BE2C (cell line): ENCODE measurements at regions not wholly inside any gene's neighbourhood (a gene's known extent, or its start where the extent isn't known, plus 50 kb on each side); places are given as distances from the start of the nearest gene placed in this dataset.

Experiments
- DNase-seq: peaks from one replicate; pipeline ENCODE4 v3.0.0-alpha.2; 2020
- H3K27me3 ChIP-seq: fragments of 250-450 bp; sonication (Bioruptor Pico); 2 replicates; pipeline ENCODE4 v1.5.1; 2020; ENCODE audit warnings: mild to moderate bottlenecking
- H3K36me3 ChIP-seq: fragments of 250-450 bp; sonication (Bioruptor Pico); 2 replicates; pipeline ENCODE4 v1.5.1; 2020; ENCODE audit warnings: mild to moderate bottlenecking
- H3K4me1 ChIP-seq: fragments of 250-450 bp; sonication (Bioruptor Pico); 2 replicates; pipeline ENCODE4 v1.5.1; 2020
- H3K4me3 ChIP-seq: 2 replicates; pipeline ENCODE4 v1.5.1; 2011; ENCODE audit warnings: low read depth, low read length
- H3K9me3 ChIP-seq: fragments of 250-450 bp; sonication (Bioruptor Pico); 2 replicates; pipeline ENCODE4 v1.5.1; 2020
- CTCF ChIP-seq: IDR thresholded peaks from 2 replicates; pipeline ENCODE4 v1.5.1; 2012; ENCODE audit warnings: mild to moderate bottlenecking, low read depth, low read length

- no peak for DNase-seq
- no peaks in the 10 kb centered on the region for H3K9me3 ChIP-seq
- no peaks in the 10 kb centered on the region for H3K4me1 ChIP-seq
- TF ChIP-seq CTCF = no peak
- H3K36me3 ChIP-seq = no peaks in the 10 kb centered on the region
- H3K27me3 ChIP-seq = no peaks in the 10 kb centered on the region
- no peak overlapping the region for H3K4me3 ChIP-seq
Measured at GRCh38 chr11:106468531-106468930, 391.1 kb downstream of the AASDHPPT start.

GRCh38 chr11:106470230-106470629, 392.8 kb downstream of the AASDHPPT start:
- Histone ChIP-seq H3K9me3 (no peaks in the 10 kb centered on the region), H3K4me1 (no peaks in the 10 kb centered on the region), H3K27me3 (no peaks in the 10 kb centered on the region), H3K4me3 (no peak overlapping the region), H3K36me3 (no peaks in the 10 kb centered on the region)
- TF ChIP-seq CTCF = no peak
- DNase-seq = no peak

- Histone ChIP-seq H3K9me3 (no peaks in the 10 kb centered on the region), H3K4me1 (no peaks in the 10 kb centered on the region), H3K36me3 (no peaks in the 10 kb centered on the region), H3K27me3 (no peaks in the 10 kb centered on the region), H3K4me3 (no peak overlapping the region)
- DNase-seq = no peak
- TF ChIP-seq CTCF = no peak
Measured at GRCh38 chr11:106471276-106471675, 393.8 kb downstream of the AASDHPPT start.

GRCh38 chr11:106473089-106473722, 395.7 kb downstream of the AASDHPPT start:
- H3K36me3 ChIP-seq = no peaks in the 10 kb centered on the region
- no peak for TF ChIP-seq CTCF
- no peak overlapping the region for H3K4me3 ChIP-seq
- H3K9me3 ChIP-seq = no peaks in the 10 kb centered on the region
- no peaks in the 10 kb centered on the region for H3K27me3 ChIP-seq
- no peak for DNase-seq
- H3K4me1 ChIP-seq = no peaks in the 10 kb centered on the region

- H3K27me3 ChIP-seq = no peaks in the 10 kb centered on the region
- DNase-seq = no peak
- no peak for TF ChIP-seq CTCF
Measured at GRCh38 chr11:106474274-106474673, 396.8 kb downstream of the AASDHPPT start.

GRCh38 chr11:106475181-106475580, 397.7 kb downstream of the AASDHPPT start:
- no peaks in the 10 kb centered on the region for H3K4me1 ChIP-seq
- DNase-seq = no peak
- TF ChIP-seq CTCF = no peak
- H3K9me3 ChIP-seq = no peaks in the 10 kb centered on the region
- H3K36me3 ChIP-seq = no peaks in the 10 kb centered on the region
- no peak overlapping the region for H3K4me3 ChIP-seq
- no peaks in the 10 kb centered on the region for H3K27me3 ChIP-seq

More at GRCh38 chr11:106474274-106474673, 396.8 kb downstream of the AASDHPPT start:
- Histone ChIP-seq H3K4me1 (no peaks in the 10 kb centered on the region), H3K4me3 (no peak overlapping the region), H3K36me3 (no peaks in the 10 kb centered on the region), H3K9me3 (no peaks in the 10 kb centered on the region)
